Transverse colon (tissue), 4 donors: ENCODE measurements at regions not wholly inside any gene's neighbourhood (a gene's known extent, or its start where the extent isn't known, plus 50 kb on each side); places are given as distances from the start of the nearest gene placed in this dataset.

Source experiments
- DNase-seq: peaks from one replicate; pipeline ENCODE4 v3.0.0-alpha.2; 2019
- H3K27ac ChIP-seq, 4 donors: fragments of 200-600 bp; sonication (generic); 2 replicates each; pipeline ENCODE4 v1.5.1; 2016 to 2018; ENCODE audit warnings: inconsistent platforms in 4 of 4
- H3K27me3 ChIP-seq: fragments of 200-600 bp; sonication (generic); 2 replicates; pipeline ENCODE4 v1.5.1; 2017; ENCODE audit warnings: inconsistent platforms
- H3K36me3 ChIP-seq, 4 donors: fragments of 200-600 bp; sonication (generic); 2 replicates each; pipeline ENCODE4 v1.5.1; 2017 to 2019; ENCODE audit warnings: inconsistent platforms in 4 of 4
- H3K4me1 ChIP-seq, 4 donors: fragments of 200-600 bp; sonication (generic); 2 replicates each; pipeline ENCODE4 v1.5.1; 2017 to 2020; ENCODE audit warnings: inconsistent platforms in 4 of 4
- H3K4me3 ChIP-seq, 4 donors: fragments of 200-600 bp; sonication (generic); 1 replicate in 1 of 4; 2 replicates in 3 of 4; pipeline versions ENCODE4 v1.5.1 to v1.6.1; 2017 to 2019; ENCODE audit warnings: inconsistent platforms in 4 of 4
- H3K9me3 ChIP-seq, 2 donors: fragments of 200-600 bp; sonication (generic); 2 replicates each; pipeline ENCODE4 v1.5.1; 2017 to 2019; ENCODE audit warnings: inconsistent platforms in 2 of 2
- EP300 ChIP-seq: sonication (generic); formaldehyde crosslinking; IDR thresholded peaks from one replicate; pipeline ENCODE4 v1.6.1; 2017; ENCODE audit warnings: antibody characterized with exemption, low read depth
- POLR2A ChIP-seq: fragments of 450-650 bp; IDR thresholded peaks from one replicate; pipeline ENCODE4 v1.6.1; 2016; ENCODE audit warnings: antibody characterized with exemption, mild to moderate bottlenecking, moderate library complexity
- POLR2AphosphoS5 ChIP-seq, 3 donors: sonication (generic); formaldehyde crosslinking; IDR thresholded peaks; one replicate each; pipeline ENCODE4 v1.6.1; 2016; ENCODE audit warnings: antibody characterized with exemption in 3 of 3
- WGBS, 2 donors: methylation state at CpG; one replicate each; pipeline ENCODE4 v1.1.5; 2018; ENCODE audit warnings: low coverage in 1 of 2; 5-methylcytosine and 5-hydroxymethylcytosine counted together
- in situ Hi-C, 4 donors: fragments of 200-750 bp; cut with MboI; loops; one replicate each; pipeline versions ENCODE4 v1.15.0 to v1.15.1; 2017; ENCODE audit warnings: low sequenced_read_pairs in 3 of 4, low pct_ligation_motif_present in 1 of 4, low pct_unique_long_range_greater_than_20kb in 1 of 4
- intact Hi-C: fragments of 100-400 bp; cut with DNase I; formaldehyde crosslinking; loops from one replicate; pipeline ENCODE4 v1.15.1; 2023; ENCODE audit warnings: low total_unique reads
- TF ChIP-seq, protein P1 (sequence below), 5 experiments: fragments of 200-600 bp in 3 of 5; fragments of 450-650 bp in 2 of 5; sonication (generic) in 3 of 5; IDR thresholded peaks; 1 replicate in 2 of 5; 2 replicates in 3 of 5; pipeline ENCODE4 v1.5.1; 2016 to 2017; ENCODE audit warnings: antibody characterized with exemption in 5 of 5, inconsistent platforms in 3 of 5, mild to moderate bottlenecking in 2 of 5, moderate library complexity in 1 of 5

DNA sequence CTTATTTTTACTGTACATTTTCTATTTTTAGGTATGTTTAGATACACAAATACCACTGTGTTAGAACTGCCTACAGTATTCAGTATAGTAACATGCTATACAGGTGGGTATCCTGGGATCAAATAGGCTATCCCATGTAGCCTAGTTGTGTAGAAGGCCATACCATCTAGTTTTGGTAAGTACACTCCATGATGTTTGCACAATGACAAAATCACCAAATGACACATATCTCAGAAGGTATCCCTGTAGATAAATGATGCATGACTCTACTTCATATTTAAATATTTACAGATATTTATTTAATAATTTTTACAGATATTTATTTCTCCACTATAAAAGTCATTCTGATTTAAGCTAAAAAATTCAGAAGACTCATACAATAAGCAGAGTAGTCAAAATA lies 233.8 kb upstream of the OSR1 start:
- intact Hi-C loops (no loop called here), in situ Hi-C loops (no loop called here)
- no peaks in the 10 kb centered on the region for H3K27me3 ChIP-seq
- H3K4me3 ChIP-seq = no peak overlapping the region
- no peak overlapping the region for H3K27ac ChIP-seq
- DNase-seq = no peak
- no peaks in the 10 kb centered on the region for H3K9me3 ChIP-seq
- H3K4me1 ChIP-seq = no peaks in the 10 kb centered on the region
- no peaks in the 10 kb centered on the region for H3K36me3 ChIP-seq
- TF ChIP-seq, protein P1, sequence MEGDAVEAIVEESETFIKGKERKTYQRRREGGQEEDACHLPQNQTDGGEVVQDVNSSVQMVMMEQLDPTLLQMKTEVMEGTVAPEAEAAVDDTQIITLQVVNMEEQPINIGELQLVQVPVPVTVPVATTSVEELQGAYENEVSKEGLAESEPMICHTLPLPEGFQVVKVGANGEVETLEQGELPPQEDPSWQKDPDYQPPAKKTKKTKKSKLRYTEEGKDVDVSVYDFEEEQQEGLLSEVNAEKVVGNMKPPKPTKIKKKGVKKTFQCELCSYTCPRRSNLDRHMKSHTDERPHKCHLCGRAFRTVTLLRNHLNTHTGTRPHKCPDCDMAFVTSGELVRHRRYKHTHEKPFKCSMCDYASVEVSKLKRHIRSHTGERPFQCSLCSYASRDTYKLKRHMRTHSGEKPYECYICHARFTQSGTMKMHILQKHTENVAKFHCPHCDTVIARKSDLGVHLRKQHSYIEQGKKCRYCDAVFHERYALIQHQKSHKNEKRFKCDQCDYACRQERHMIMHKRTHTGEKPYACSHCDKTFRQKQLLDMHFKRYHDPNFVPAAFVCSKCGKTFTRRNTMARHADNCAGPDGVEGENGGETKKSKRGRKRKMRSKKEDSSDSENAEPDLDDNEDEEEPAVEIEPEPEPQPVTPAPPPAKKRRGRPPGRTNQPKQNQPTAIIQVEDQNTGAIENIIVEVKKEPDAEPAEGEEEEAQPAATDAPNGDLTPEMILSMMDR (IDR thresholded peaks at IDR 0.05) = no peak
- TF ChIP-seq POLR2AphosphoS5 (IDR thresholded peaks at IDR 0.05) (no peak), POLR2A (no peak), EP300 (no peak)

DNA sequence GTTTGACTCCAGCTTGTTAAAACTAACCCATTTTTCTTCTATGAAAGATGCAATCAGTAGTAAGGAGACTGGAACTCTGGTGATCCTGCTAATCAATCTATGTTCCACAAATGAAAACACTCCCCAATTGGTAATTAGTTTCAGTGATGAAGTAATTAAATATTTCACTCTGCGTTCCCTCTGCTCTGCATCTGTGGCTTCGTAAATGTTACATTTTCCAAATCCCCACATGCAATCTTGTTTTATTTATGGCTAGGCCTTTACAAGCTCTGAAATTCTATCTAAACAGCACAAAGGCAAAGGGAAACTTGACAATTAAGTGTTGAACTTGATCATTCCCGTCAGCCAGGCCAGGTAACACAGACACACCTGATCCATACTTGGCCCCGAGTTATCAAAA lies 231.4 kb upstream of the OSR1 start:
- Histone ChIP-seq H3K36me3 (no peaks in the 10 kb centered on the region), H3K27me3 (no peaks in the 10 kb centered on the region), H3K4me3 (no peak overlapping the region), H3K4me1 (no peaks in the 10 kb centered on the region), H3K27ac (no peak overlapping the region), H3K9me3 (no peaks in the 10 kb centered on the region)
- intact Hi-C loops = no loop called here
- DNase-seq = no peak
- no peak for TF ChIP-seq EP300
- TF ChIP-seq POLR2AphosphoS5 (IDR thresholded peaks at IDR 0.05) = no peak
- TF ChIP-seq, protein P1 (IDR thresholded peaks at IDR 0.05) = no peak
- TF ChIP-seq POLR2A = no peak
- 69 to 73% methylated on average over 4 of the region's 4 CpGs for WGBS, 2 donors
- in situ Hi-C loops = no loop called here

DNA sequence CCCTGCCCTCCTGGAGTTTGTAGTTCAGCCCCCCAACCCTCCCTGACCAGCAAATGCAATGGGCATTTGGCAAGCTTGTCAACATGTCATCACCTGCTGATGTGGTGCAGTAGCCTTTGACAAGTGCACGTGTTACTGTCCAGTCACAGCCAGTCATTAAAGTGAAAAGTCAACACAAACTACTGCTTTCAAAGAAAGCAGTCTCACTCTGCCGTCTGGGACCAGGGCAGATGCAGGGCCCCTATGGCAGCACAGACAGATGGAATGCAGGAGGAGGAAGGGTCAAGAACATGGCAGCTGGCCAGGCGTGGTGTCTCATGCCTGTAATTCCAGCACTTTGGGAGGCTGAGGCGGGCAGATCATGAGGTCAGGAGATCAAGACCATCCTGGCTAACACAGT lies 222.4 kb upstream of the OSR1 start:
- Histone ChIP-seq H3K4me3 (no peak overlapping the region), H3K36me3 (no peaks in the 10 kb centered on the region), H3K4me1 (peaks cover 0 to 10% (median 3%) of the 10 kb centered on the region in 4 donors), H3K27me3 (no peaks in the 10 kb centered on the region), H3K27ac (no peak overlapping the region), H3K9me3 (no peaks in the 10 kb centered on the region)
- no peak for DNase-seq
- in situ Hi-C loops = no loop called here
- WGBS, 2 donors = 67% methylated on average over 4 of the region's 4 CpGs; no CpG with 5 or more reads in 1 of the 2 donors
- intact Hi-C loops = no loop called here
- TF ChIP-seq POLR2A = no peak
- no peak for TF ChIP-seq EP300
- TF ChIP-seq, protein P1 (IDR thresholded peaks at IDR 0.05) = no peak
- TF ChIP-seq POLR2AphosphoS5 (IDR thresholded peaks at IDR 0.05) = no peak

DNA sequence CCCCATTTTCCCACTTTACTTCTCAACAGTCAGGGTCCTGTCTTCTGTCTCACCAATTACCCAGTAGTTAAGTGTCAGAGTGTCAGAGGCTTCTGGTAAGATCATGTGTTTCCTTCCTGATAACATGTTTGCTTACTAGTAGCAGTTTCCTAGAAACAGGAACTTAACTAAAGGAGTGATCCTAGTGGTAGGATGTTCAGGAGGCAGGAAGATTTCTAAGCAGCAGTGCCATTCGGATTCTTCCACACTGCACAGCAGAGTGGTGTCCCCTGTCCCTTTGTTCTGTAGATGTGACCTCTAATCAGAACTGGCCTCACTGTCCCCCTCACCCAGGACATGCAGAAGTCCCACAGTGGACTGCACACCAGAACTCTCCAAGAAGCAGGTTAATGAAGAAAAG lies 221.8 kb upstream of the OSR1 start:
- no peaks in the 10 kb centered on the region for H3K9me3 ChIP-seq
- in situ Hi-C loops = no loop called here
- H3K36me3 ChIP-seq = no peaks in the 10 kb centered on the region
- H3K27ac ChIP-seq = no peak overlapping the region
- H3K4me1 ChIP-seq = peaks cover 0 to 11% (median 5%) of the 10 kb centered on the region in 4 donors
- intact Hi-C loops = no loop called here
- no peak overlapping the region for H3K4me3 ChIP-seq
- no peak for DNase-seq
- TF ChIP-seq, protein P1 (IDR thresholded peaks at IDR 0.05) = no peak
- TF ChIP-seq POLR2A (no peak), POLR2AphosphoS5 (IDR thresholded peaks at IDR 0.05) (no peak), EP300 (no peak)
- WGBS, 2 donors = 71% methylated on average over 1 of the region's 1 CpG; no CpG with 5 or more reads in 1 of the 2 donors
- no peaks in the 10 kb centered on the region for H3K27me3 ChIP-seq
